HG03060 (cell line): ENCODE measurements at regions not wholly inside any gene's neighbourhood (a gene's known extent, or its start where the extent isn't known, plus 50 kb on each side); places are given as distances from the start of the nearest gene placed in this dataset.
A peak's percentile ranks its signal among the peaks of the same experiment; 100 is the strongest.

Source experiments
- ATAC-seq: cut with Tn5 transposase; IDR thresholded peaks from one replicate; pipeline ENCODE4 v1.9.1; 2021; ENCODE audit warnings: low read depth, moderate number of reproducible peaks; ENCODE audit not compliant: unreplicated experiment

- ATAC-seq: peak; percentile 93
Observed at GRCh38 chr11:103844327-103845215, 191.9 kb upstream of the DDI1 start.

- ATAC-seq: no peak
Observed at GRCh38 chr11:103845331-103845730, 191.1 kb upstream of the DDI1 start.

GRCh38 chr11:103848686-103849085 is 187.8 kb upstream of the DDI1 start:
- ATAC-seq: no peak

GRCh38 chr11:103849366-103849765 is 187.1 kb upstream of the DDI1 start:
- ATAC-seq: no peak

- no peak for ATAC-seq
Observed at GRCh38 chr11:103850419-103851165, 185.8 kb upstream of the DDI1 start.

- ATAC-seq: no peak
Observed at GRCh38 chr11:103851166-103851651, 185.2 kb upstream of the DDI1 start.
